H1 (cell line): ENCODE measurements at regions not wholly inside any gene's neighbourhood (a gene's known extent, or its start where the extent isn't known, plus 50 kb on each side); places are given as distances from the start of the nearest gene placed in this dataset.

Experiments used
- CTCF ChIA-PET: fragments of 300-600 bp; sonication (Branson Sonifier 250); formaldehyde crosslinking; loops from one replicate; lab custom pipeline; 2021; ENCODE audit not compliant: partially characterized antibody; lab: Charles Lee
- POLR2A ChIA-PET: fragments of 300-600 bp; sonication (Branson Sonifier 250); formaldehyde crosslinking; loops from one replicate; lab custom pipeline; 2021; ENCODE audit warnings: inconsistent platforms; ENCODE audit not compliant: partially characterized antibody; lab: Charles Lee
- DNase-seq, 2 experiments: peaks; one replicate each; pipeline versions ENCODE4 v3.0.0 to v3.0.0-alpha.2; 2010 to 2022; ENCODE audit warnings: low spot score in 2 of 2, low read depth in 1 of 2, mixed read lengths in 1 of 2
- FAIRE-seq: peaks from 2 replicates; lab custom pipeline; 2011; peaks lifted over from hg19 to GRCh38; lab: Jason Lieb, UNC
- H2AFZ ChIP-seq: 2 replicates; pipeline ENCODE4 v1.8.1; 2012; ENCODE audit warnings: low read length, inconsistent platforms
- H2AK5ac ChIP-seq: 2 replicates; pipeline ENCODE4 v1.6.1; 2013; ENCODE audit warnings: low read depth, low read length
- H2BK120ac ChIP-seq: replicated peaks from 2 replicates; pipeline ENCODE3; 2013; ENCODE audit warnings: low read depth, low read length, inconsistent platforms
- H2BK12ac ChIP-seq: 2 replicates; pipeline ENCODE4 v1.6.1; 2013; ENCODE audit warnings: low read depth, low read length
- H2BK15ac ChIP-seq: 2 replicates; pipeline ENCODE4 v1.6.1; 2013; ENCODE audit warnings: low read length
- H2BK20ac ChIP-seq: 2 replicates; pipeline ENCODE4 v1.6.1; 2013; ENCODE audit warnings: low read length
- H2BK5ac ChIP-seq: 2 replicates; pipeline ENCODE4 v1.6.1; 2013; ENCODE audit warnings: low read depth, low read length
- H3K14ac ChIP-seq: 2 replicates; pipeline ENCODE4 v1.6.1; 2013; ENCODE audit warnings: inconsistent platforms; ENCODE audit not compliant: insufficient read length
- H3K18ac ChIP-seq: 2 replicates; pipeline ENCODE4 v1.6.1; 2013; ENCODE audit warnings: low read length; ENCODE audit errors: extremely low read depth
- H3K23ac ChIP-seq: 2 replicates; pipeline ENCODE4 v1.6.1; 2013; ENCODE audit warnings: inconsistent platforms; ENCODE audit not compliant: insufficient read length
- H3K23me2 ChIP-seq: 2 replicates; pipeline ENCODE4 v1.6.1; 2013; ENCODE audit warnings: low read depth, low read length
- H3K27ac ChIP-seq: 2 replicates; pipeline ENCODE4 v1.6.1; 2011; ENCODE audit warnings: low read depth, low read length, inconsistent platforms
- H3K27me3 ChIP-seq, 4 experiments: replicated peaks in 1 of 4; 1 replicate in 1 of 4; 2 replicates in 3 of 4; pipeline versions ENCODE4 v1.6.1 to v1.8.1; 2011 to 2013; ENCODE audit warnings: low read length in 3 of 4, mild to moderate bottlenecking in 3 of 4, inconsistent platforms in 2 of 4, mixed read lengths in 2 of 4, moderate library complexity in 1 of 4; ENCODE audit not compliant: control insufficient read depth in 3 of 4, insufficient read depth in 3 of 4; ENCODE audit errors: extremely low read depth in 1 of 4
- H3K36me3 ChIP-seq, 4 experiments: 2 replicates each; pipeline versions ENCODE4 v1.6.1 to v1.8.1; 2011 to 2013; ENCODE audit warnings: mild to moderate bottlenecking in 4 of 4, low read length in 3 of 4, moderate library complexity in 2 of 4, control low read depth in 1 of 4, inconsistent platforms in 1 of 4; ENCODE audit not compliant: insufficient read depth in 4 of 4, control insufficient read depth in 2 of 4
- H3K4ac ChIP-seq: replicated peaks from 2 replicates; pipeline ENCODE3; 2013; ENCODE audit warnings: low read length, low read depth, mixed read lengths, inconsistent platforms; ENCODE audit not compliant: insufficient read length
- H3K4me1 ChIP-seq, 4 experiments: replicated peaks in 1 of 4; 1 replicate in 1 of 4; 2 replicates in 3 of 4; pipeline versions ENCODE4 v1.6.1 to v1.8.1; 2011 to 2013; ENCODE audit warnings: low read length in 3 of 4, inconsistent platforms in 2 of 4, mixed read lengths in 1 of 4; ENCODE audit not compliant: insufficient read depth in 4 of 4, control insufficient read depth in 3 of 4
- H3K4me2 ChIP-seq, 2 experiments: 2 replicates each; pipeline versions ENCODE4 v1.6.1 to v1.8.1; 2011 to 2013; ENCODE audit warnings: low read depth in 2 of 2, low read length in 2 of 2, control low read depth in 1 of 2, inconsistent platforms in 1 of 2, mild to moderate bottlenecking in 1 of 2; ENCODE audit not compliant: insufficient read depth in 1 of 2
- H3K4me3 ChIP-seq, 4 experiments: fragments of 200-600, 300-600 bp in 1 of 4; sonication (generic), shearing (Covaris generic), sonication (Bioruptor Twin) in 1 of 4; 2 replicates each; pipeline versions ENCODE4 v1.5.1 to v1.8.1; 2011 to 2016; ENCODE audit warnings: low read length in 4 of 4, low read depth in 3 of 4, control low read depth in 2 of 4, inconsistent platforms in 2 of 4, mild to moderate bottlenecking in 2 of 4, mixed read lengths in 1 of 4, moderate library complexity in 1 of 4; ENCODE audit not compliant: insufficient read depth in 2 of 4; ENCODE audit errors: extremely low read depth in 1 of 4
- H3K56ac ChIP-seq: replicated peaks from 2 replicates; pipeline ENCODE3; 2013; ENCODE audit warnings: low read depth, mild to moderate bottlenecking, mixed read lengths, low read length, inconsistent platforms; ENCODE audit not compliant: insufficient read length
- H3K79me1 ChIP-seq: 2 replicates; pipeline ENCODE4 v1.6.1; 2013; ENCODE audit warnings: low read depth, low read length, control low read depth
- H3K79me2 ChIP-seq, 2 experiments: 2 replicates each; pipeline versions ENCODE4 v1.6.1 to v1.8.1; 2012 to 2013; ENCODE audit warnings: low read length in 2 of 2, mild to moderate bottlenecking in 2 of 2, inconsistent platforms in 1 of 2; ENCODE audit not compliant: insufficient read depth in 2 of 2, control insufficient read depth in 1 of 2
- H3K9ac ChIP-seq, 4 experiments: replicated peaks in 1 of 4; 1 replicate in 1 of 4; 2 replicates in 3 of 4; pipeline versions ENCODE4 v1.6.1 to v1.8.1; 2011 to 2013; ENCODE audit warnings: low read depth in 3 of 4, low read length in 3 of 4, control low read depth in 2 of 4, mild to moderate bottlenecking in 2 of 4, moderate library complexity in 2 of 4, inconsistent platforms in 1 of 4; ENCODE audit errors: extremely low read depth in 1 of 4
- H3K9me3 ChIP-seq, 2 experiments: 2 replicates each; pipeline versions ENCODE4 v1.6.1 to v1.8.1; 2012 to 2013; ENCODE audit warnings: mild to moderate bottlenecking in 2 of 2, moderate library complexity in 2 of 2, control low read depth in 1 of 2, inconsistent platforms in 1 of 2, low read depth in 1 of 2, low read length in 1 of 2, mixed read lengths in 1 of 2; ENCODE audit not compliant: insufficient read depth in 2 of 2
- H4K20me1 ChIP-seq, 2 experiments: replicated peaks in 1 of 2; 2 replicates each; pipeline versions ENCODE3 to v1.8.1; 2011 to 2013; ENCODE audit warnings: inconsistent platforms in 2 of 2, low read length in 2 of 2, mild to moderate bottlenecking in 1 of 2; ENCODE audit not compliant: insufficient read depth in 2 of 2, control insufficient read depth in 1 of 2
- H4K5ac ChIP-seq: 2 replicates; pipeline ENCODE4 v1.6.1; 2013; ENCODE audit warnings: low read length, low read depth, mixed read lengths, inconsistent platforms; ENCODE audit not compliant: insufficient read length
- H4K8ac ChIP-seq: 2 replicates; pipeline ENCODE4 v1.8.0; 2013; ENCODE audit warnings: mild to moderate bottlenecking, moderate library complexity, low read length, inconsistent platforms; ENCODE audit not compliant: insufficient read depth; ENCODE audit errors: extremely low read depth
- H4K91ac ChIP-seq: replicated peaks from 2 replicates; pipeline ENCODE3; 2013; ENCODE audit warnings: low read length, mixed read lengths, inconsistent platforms; ENCODE audit not compliant: insufficient read length
- BRCA1 ChIP-seq: IDR thresholded peaks from 2 replicates; pipeline ENCODE4 v1.6.1; 2012; ENCODE audit warnings: low read depth, low read length, improper control_type of control experiment
- CBX8 ChIP-seq: fragments of 300-800, 300-1000 bp; sonication (generic); IDR thresholded peaks from 2 replicates; pipeline ENCODE4 v1.7.1; 2016; ENCODE audit warnings: low read depth, low read length, borderline replicate concordance
- CHD1 ChIP-seq: IDR thresholded peaks from 2 replicates; pipeline ENCODE4 v1.6.1; 2012; ENCODE audit warnings: low read depth, low read length, improper control_type of control experiment
- HDAC6 ChIP-seq: IDR thresholded peaks from one replicate; pipeline ENCODE4 v1.7.1; 2012; ENCODE audit warnings: low read depth, mild to moderate bottlenecking, inconsistent platforms, low read length, moderate library complexity
- JUND ChIP-seq: IDR thresholded peaks from 2 replicates; pipeline ENCODE4 v1.6.1; 2011; ENCODE audit warnings: mild to moderate bottlenecking, improper control_type of control experiment, low read length
- MAFK ChIP-seq: IDR thresholded peaks from 2 replicates; pipeline ENCODE4 v1.6.1; 2012; ENCODE audit warnings: low read depth, mild to moderate bottlenecking, improper control_type of control experiment, low read length
- NANOG ChIP-seq: IDR thresholded peaks from 2 replicates; pipeline ENCODE4 v1.6.1; 2011; ENCODE audit warnings: low read length, low read depth, mild to moderate bottlenecking, inconsistent platforms; ENCODE audit not compliant: insufficient read depth, poor library complexity, severe bottlenecking
- SP1 ChIP-seq: IDR thresholded peaks from 2 replicates; pipeline ENCODE4 v1.6.1; 2011; ENCODE audit warnings: low read depth, low read length
- WGBS, 2 experiments: shearing (Covaris generic) in 1 of 2; methylation state at CpG; one replicate each; pipeline versions ENCODE4 v1.1.6 to v1.1.7; 2013 to 2015; ENCODE audit warnings: low lambda C conversion rate in 2 of 2, mixed read lengths in 2 of 2, inconsistent platforms in 1 of 2, low coverage in 1 of 2, missing lambda C conversion rate in 1 of 2; ENCODE audit not compliant: insufficient replicate concordance in 2 of 2, insufficient coverage in 1 of 2, insufficient read length in 1 of 2; ENCODE audit errors: extremely low coverage in 1 of 2, missing lambda C conversion rate in 1 of 2; 5-methylcytosine and 5-hydroxymethylcytosine counted together
- TF ChIP-seq, protein P1 (sequence below): IDR thresholded peaks from 2 replicates; pipeline ENCODE4 v1.6.1; 2011; ENCODE audit warnings: low read length, improper control_type of control experiment
- TF ChIP-seq, protein P2 (sequence below): IDR thresholded peaks from 2 replicates; pipeline ENCODE4 v1.6.1; 2012; ENCODE audit warnings: low read length, inconsistent platforms
- TF ChIP-seq, protein P3 (sequence below): IDR thresholded peaks from 2 replicates; pipeline ENCODE4 v1.6.1; 2011; ENCODE audit warnings: low read depth, mild to moderate bottlenecking, low read length; ENCODE audit not compliant: insufficient read depth

DNA sequence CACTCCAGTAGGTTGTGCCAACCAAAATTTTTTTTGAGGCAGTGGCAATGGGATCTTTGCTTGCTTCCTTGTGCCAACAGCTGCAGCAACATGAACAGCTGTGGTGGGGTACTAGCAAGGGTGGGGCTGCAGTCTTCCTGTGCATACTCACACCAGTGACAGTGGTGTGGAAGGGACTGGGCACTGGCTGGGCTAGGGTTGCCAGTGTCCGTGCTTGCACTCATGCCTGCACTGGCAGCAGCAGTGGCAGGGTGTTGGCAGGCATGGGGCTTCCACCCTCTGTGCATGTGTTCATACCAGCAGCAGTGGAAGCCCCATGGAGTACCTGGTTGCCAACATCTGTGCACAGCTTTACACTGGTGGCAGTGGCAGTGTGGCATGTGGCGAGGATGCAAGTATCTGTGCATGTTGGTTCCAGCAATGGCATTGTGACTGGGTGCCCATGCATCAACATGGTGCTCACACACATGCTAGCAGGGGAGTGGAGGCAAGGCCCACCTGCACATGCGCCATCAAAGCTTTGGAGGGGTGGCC, 1312.6 kb downstream of the PCDH18 start:
- Histone ChIP-seq H3K23me2 (no peaks in the 10 kb centered on the region), H3K4me2 (no peak overlapping the region), H3K4me3 (no peak overlapping the region), H4K8ac (0 out of 2 replicates have a peak overlapping the region, but pooled peaks have one; percentile 14), H3K18ac (no peak overlapping the region), H3K4ac (no peak overlapping the region), H3K14ac (no peak overlapping the region), H3K36me3 (no peaks in the 10 kb centered on the region; a peak in 2 of 8 replicates), H4K20me1 (no peaks in the 10 kb centered on the region), H3K9ac (no peak overlapping the region), H3K79me1 (no peaks in the 10 kb centered on the region), H4K91ac (no peak overlapping the region), H2BK5ac (no peak overlapping the region; the same call in 1 of the 2 replicates), H2AFZ (no peak overlapping the region), H2BK12ac (no peak overlapping the region), H3K23ac (no peak overlapping the region), H3K27ac (no peak overlapping the region), H2BK20ac (no peak overlapping the region), H2BK15ac (no peak overlapping the region), H2BK120ac (no peak overlapping the region), H3K79me2 (no peaks in the 10 kb centered on the region), H3K4me1 (no peaks in the 10 kb centered on the region), H3K56ac (no peak overlapping the region), H2AK5ac (no peak overlapping the region), H3K9me3 (no peaks in the 10 kb centered on the region; a peak in 2 of 4 replicates), H3K27me3 (no peaks in the 10 kb centered on the region), H4K5ac (no peak overlapping the region)
- POLR2A ChIA-PET: no interaction called here
- CTCF ChIA-PET: no interaction called here
- no peak for FAIRE-seq
- DNase-seq: no peak
- WGBS, 2 experiments: 96% methylated on average over 3 of the region's 3 CpGs; no CpG with 5 or more reads in 1 of the 2 experiments
- TF ChIP-seq, protein P1, sequence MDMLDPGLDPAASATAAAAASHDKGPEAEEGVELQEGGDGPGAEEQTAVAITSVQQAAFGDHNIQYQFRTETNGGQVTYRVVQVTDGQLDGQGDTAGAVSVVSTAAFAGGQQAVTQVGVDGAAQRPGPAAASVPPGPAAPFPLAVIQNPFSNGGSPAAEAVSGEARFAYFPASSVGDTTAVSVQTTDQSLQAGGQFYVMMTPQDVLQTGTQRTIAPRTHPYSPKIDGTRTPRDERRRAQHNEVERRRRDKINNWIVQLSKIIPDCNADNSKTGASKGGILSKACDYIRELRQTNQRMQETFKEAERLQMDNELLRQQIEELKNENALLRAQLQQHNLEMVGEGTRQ: no peak
- no peak for TF ChIP-seq SP1
- no peak for TF ChIP-seq MAFK
- TF ChIP-seq JUND: no peak
- no peak for TF ChIP-seq NANOG
- no peak for TF ChIP-seq CBX8
- TF ChIP-seq, protein P2, sequence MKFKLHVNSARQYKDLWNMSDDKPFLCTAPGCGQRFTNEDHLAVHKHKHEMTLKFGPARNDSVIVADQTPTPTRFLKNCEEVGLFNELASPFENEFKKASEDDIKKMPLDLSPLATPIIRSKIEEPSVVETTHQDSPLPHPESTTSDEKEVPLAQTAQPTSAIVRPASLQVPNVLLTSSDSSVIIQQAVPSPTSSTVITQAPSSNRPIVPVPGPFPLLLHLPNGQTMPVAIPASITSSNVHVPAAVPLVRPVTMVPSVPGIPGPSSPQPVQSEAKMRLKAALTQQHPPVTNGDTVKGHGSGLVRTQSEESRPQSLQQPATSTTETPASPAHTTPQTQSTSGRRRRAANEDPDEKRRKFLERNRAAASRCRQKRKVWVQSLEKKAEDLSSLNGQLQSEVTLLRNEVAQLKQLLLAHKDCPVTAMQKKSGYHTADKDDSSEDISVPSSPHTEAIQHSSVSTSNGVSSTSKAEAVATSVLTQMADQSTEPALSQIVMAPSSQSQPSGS: no peak
- TF ChIP-seq, protein P3, sequence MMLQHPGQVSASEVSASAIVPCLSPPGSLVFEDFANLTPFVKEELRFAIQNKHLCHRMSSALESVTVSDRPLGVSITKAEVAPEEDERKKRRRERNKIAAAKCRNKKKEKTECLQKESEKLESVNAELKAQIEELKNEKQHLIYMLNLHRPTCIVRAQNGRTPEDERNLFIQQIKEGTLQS: no peak
- TF ChIP-seq HDAC6: no peak
- no peak for TF ChIP-seq CHD1
- TF ChIP-seq BRCA1: no peak
